GM18858 (cell line): ENCODE measurements at regions not wholly inside any gene's neighbourhood (a gene's known extent, or its start where the extent isn't known, plus 50 kb on each side); places are given as distances from the start of the nearest gene placed in this dataset.

Experiments
- ATAC-seq: cut with Tn5 transposase; IDR thresholded peaks from one replicate; pipeline ENCODE4 v1.9.1; 2021; ENCODE audit not compliant: unreplicated experiment

DNA sequence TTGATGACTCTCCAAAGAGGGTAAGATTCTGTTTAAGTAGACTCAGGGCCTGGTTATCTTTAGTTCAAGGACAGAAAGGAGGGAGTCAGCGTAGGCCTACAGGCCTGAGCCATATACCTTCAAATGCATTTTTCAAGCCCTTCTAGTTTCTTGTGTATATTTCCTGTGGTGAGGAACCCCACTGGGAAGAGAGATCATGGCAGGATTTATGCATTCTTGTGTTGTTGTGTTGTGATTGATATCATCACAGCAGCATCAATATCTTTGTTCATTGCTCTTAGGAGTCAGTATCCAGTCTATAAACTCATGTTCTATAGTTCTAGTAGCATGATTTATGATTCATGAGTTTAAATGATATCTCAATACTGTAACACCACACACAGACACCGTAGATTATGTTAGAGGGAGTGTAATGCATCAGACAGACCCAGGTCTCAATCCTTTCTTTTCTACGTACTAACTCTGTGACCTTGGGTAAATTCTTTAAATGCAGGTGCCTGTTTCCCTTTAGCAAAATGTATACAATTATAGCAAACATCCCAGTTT is 427.5 kb downstream of the PDCD6IP start:
- ATAC-seq = no peak

DNA sequence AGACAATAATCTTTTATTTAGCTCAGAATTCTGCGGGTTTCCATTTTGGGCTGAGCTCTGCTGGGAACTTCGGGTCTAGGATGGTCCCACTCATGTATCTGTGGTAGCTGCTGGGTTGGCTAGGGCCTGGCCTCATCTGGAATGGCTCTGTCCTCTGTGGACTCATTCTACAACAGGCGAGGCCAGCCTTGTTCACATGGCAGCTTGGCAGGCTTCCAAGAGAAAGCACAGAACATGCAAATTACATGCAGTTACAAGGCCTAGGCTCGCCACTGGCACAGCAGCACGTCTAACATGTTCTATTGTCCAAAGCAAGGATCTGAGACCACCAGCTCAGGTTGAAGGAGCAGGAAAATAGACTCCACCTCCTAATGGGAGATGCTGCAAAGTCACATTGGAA is 431.4 kb downstream of the PDCD6IP start:
- no peak for ATAC-seq

- no peak for ATAC-seq
Measured at GRCh38 chr3:34235096-34235495, 436.7 kb downstream of the PDCD6IP start.

- ATAC-seq = no peak
Measured at GRCh38 chr3:34237946-34238345, 439.5 kb downstream of the PDCD6IP start.

DNA sequence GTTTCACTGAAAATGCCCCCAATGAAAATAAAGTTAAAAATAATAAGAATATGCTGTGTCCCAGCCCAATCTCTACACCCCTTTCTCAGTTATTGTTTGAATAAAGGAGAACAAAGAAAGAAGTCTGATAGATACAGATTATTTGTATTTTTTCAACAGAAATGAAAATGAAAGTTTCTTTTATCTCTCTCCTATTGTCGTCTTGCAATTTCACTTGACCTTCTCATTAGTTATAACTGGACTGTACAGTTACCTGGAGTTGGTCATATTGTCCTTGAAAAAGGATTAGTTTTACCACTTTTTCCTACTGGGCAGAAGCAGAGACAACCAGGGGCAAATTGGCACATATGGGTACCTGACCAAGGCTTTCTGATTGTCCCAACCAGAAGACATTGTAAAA is 440.0 kb downstream of the PDCD6IP start:
- ATAC-seq = no peak

- ATAC-seq = no peak
Measured at GRCh38 chr3:34239287-34239686, 440.9 kb downstream of the PDCD6IP start.

- no peak for ATAC-seq
Measured at GRCh38 chr3:34239875-34240274, 441.4 kb downstream of the PDCD6IP start.

- ATAC-seq = no peak
Measured at GRCh38 chr3:34247401-34247800, 449.0 kb downstream of the PDCD6IP start.

GRCh38 chr3:34248352-34248751 is 449.9 kb downstream of the PDCD6IP start:
- ATAC-seq = peak; percentile 99

GRCh38 chr3:34254285-34254684 is 455.9 kb downstream of the PDCD6IP start:
- no peak for ATAC-seq

- ATAC-seq = no peak
Measured at GRCh38 chr3:34256021-34256420, 457.6 kb downstream of the PDCD6IP start.

GRCh38 chr3:34256791-34257190 is 458.4 kb downstream of the PDCD6IP start:
- no peak for ATAC-seq

- ATAC-seq = no peak
Measured at GRCh38 chr3:34258271-34258998, 460.0 kb downstream of the PDCD6IP start.

- ATAC-seq = peak; percentile 32
Measured at GRCh38 chr3:34260271-34261000, 462.0 kb downstream of the PDCD6IP start.

DNA sequence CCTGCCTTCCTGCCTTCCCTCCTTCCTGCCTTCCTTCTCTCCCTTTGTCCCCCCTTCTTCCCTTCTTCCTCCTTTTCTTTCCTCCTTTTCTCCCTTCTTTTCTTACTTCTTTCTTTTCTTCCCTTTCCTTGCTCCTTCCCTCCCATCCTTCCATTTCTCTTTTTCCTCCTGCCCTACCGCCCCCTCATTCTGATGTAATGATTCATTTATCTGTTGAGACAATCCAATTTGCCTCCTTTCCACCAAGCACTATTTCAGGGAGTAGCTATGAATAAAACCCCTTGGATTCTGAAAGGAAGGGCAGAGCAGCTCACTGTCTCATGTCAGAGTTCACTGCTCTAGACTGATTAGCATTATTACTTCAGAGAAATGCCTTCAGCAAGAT is 462.6 kb downstream of the PDCD6IP start:
- ATAC-seq = no peak

GRCh38 chr3:34263101-34263621 is 464.7 kb downstream of the PDCD6IP start:
- no peak for ATAC-seq

DNA sequence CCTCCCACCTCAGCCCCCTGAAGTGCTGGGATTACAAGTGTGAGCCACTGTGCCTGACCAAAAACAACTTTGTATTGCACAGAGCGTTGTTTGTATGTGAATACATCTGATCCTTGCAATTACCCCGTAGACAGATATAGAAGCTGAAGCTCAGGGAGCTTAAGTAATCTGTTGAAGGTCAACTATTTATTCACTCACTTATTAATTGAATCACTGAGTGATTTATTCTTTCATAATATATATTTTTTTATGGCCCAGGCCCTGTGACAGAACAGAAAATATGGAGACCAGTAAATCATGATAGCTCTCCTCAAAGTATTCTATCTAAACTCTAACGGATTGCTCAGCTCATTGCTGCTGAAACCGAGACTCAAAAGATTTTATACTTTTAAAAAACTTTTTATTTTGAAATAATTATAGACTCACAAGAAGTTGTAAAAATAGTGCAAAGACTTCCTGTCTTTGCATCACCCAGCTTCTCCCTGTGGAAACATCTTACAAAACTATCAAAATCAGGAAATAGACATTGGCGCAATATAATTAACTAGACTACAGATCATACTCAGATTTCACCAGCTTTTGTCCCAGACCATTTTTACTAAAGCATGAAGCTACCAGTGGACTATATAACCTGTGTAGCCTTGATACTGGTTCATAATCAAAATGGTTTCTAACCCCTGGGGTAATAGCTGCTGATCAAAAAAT is 466.1 kb downstream of the PDCD6IP start:
- ATAC-seq = no peak

- ATAC-seq = no peak
Measured at GRCh38 chr3:34267088-34267487, 468.7 kb downstream of the PDCD6IP start.

DNA sequence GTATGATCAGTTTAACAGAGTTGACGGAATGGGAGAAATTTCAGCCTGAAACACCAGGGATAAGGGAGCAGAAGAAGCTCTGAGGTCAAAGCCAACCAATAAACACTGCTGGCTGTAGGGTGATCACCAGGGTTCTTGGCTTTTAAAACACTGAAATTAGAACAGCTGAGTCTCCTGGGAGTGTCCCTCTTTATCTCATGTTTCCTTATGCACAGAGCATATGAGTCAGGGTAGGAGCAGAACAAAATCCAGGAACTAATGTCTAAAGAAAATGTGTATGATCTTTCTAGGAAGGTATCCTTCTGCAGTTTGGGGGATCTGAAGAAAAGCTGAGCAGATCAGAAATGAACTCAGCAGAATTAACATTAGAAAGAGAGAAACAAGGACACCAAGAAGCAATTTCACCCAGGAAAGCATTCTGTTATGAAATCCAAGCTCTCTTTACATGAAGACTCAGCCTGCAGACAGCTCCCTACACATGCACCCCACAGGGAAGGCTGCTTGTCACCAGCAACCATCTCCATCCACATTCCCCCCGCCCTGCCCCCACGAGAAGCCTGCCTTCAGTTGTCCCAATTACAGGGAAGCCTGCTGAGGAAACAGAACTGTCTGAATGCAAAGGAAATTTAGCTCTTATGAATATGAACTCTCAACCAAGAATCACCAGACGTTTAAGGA is 469.7 kb downstream of the PDCD6IP start:
- no peak for ATAC-seq

- no peak for ATAC-seq
Measured at GRCh38 chr3:34275811-34276210, 477.4 kb downstream of the PDCD6IP start.

DNA sequence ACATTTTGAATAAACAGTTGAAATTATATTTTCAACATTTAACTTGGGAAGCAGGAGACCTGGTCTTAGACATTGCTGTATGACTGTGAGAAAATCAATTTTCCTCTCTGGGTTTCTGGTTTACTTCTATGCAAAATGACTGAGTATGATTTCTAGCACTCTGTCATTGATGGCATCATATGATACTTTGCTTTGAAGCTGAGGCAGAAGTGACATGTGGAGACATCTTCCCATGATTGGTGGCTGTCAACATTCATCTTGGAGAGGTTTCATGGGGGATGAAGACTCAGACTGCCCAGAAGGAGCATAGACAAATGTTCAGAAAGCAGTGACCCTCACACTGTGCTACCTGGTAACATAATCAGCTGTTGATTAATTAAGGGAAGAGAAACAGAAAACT is 477.9 kb downstream of the PDCD6IP start:
- no peak for ATAC-seq
